ENCODE measurements at regions not wholly inside any gene's neighbourhood (a gene's known extent, or its start where the extent isn't known, plus 50 kb on each side); places are given as distances from the start of the nearest gene placed in this dataset.

- 58 to 72% methylated on average over 4 of the region's 4 CpGs for WGBS, 2 donors
- intact Hi-C loops (cut with DNase I) = no loop called here
- H3K4me1 ChIP-seq = no peaks in the 10 kb centered on the region
- no peak for DNase-seq
- no peak for TF ChIP-seq POLR2A (IDR thresholded peaks at IDR 0.05)
- TF ChIP-seq POLR2AphosphoS5 (IDR thresholded peaks at IDR 0.05) = no peak
- TF ChIP-seq EP300 (IDR thresholded peaks at IDR 0.05) = no peak
- TF ChIP-seq CTCF (IDR thresholded peaks at IDR 0.05) = no peak
- no peak overlapping the region for H3K27ac ChIP-seq
- no peak overlapping the region for H3K4me3 ChIP-seq
- H3K9me3 ChIP-seq = no peaks in the 10 kb centered on the region
- no peaks in the 10 kb centered on the region for H3K27me3 ChIP-seq
- no peaks in the 10 kb centered on the region for H3K36me3 ChIP-seq
These were observed 131.8 kb downstream of the VEGFA start for GRCh38 chr6:43901733-43902230.

- 79 to 86% methylated on average over 13 of the region's 13 CpGs for WGBS, 2 donors
- Histone ChIP-seq H3K36me3 (no peaks in the 10 kb centered on the region), H3K27ac (peak overlapping the region in 2 of 4 donors; percentile 11 to 14), H3K27me3 (no peaks in the 10 kb centered on the region), H3K4me3 (no peak overlapping the region), H3K4me1 (no peaks in the 10 kb centered on the region), H3K9me3 (no peaks in the 10 kb centered on the region)
- no peak for TF ChIP-seq POLR2A (IDR thresholded peaks at IDR 0.05)
- no peak for TF ChIP-seq POLR2AphosphoS5 (IDR thresholded peaks at IDR 0.05)
- TF ChIP-seq EP300 (IDR thresholded peaks at IDR 0.05) = no peak
- no peak for TF ChIP-seq CTCF (IDR thresholded peaks at IDR 0.05)
- intact Hi-C loops (cut with DNase I) = no loop called here
- DNase-seq = no peak
These were observed 131.1 kb downstream of the VEGFA start for GRCh38 chr6:43900916-43901732.

GRCh38 chr6:43900560-43900915, 130.5 kb downstream of the VEGFA start:
- peak overlapping the region in 1 of 4 donors; percentile 14 for H3K27ac ChIP-seq
- WGBS, 2 donors = 67 to 75% methylated on average over 3 of the region's 3 CpGs
- H3K4me1 ChIP-seq = no peaks in the 10 kb centered on the region
- DNase-seq = no peak
- no peak for TF ChIP-seq EP300 (IDR thresholded peaks at IDR 0.05)
- no peak for TF ChIP-seq POLR2A (IDR thresholded peaks at IDR 0.05)
- no peak for TF ChIP-seq CTCF (IDR thresholded peaks at IDR 0.05)
- TF ChIP-seq POLR2AphosphoS5 (IDR thresholded peaks at IDR 0.05) = no peak
- H3K4me3 ChIP-seq = no peak overlapping the region
- no peaks in the 10 kb centered on the region for H3K9me3 ChIP-seq
- H3K36me3 ChIP-seq = no peaks in the 10 kb centered on the region
- intact Hi-C loops (cut with DNase I) = no loop called here
- H3K27me3 ChIP-seq = no peaks in the 10 kb centered on the region

GRCh38 chr6:43899830-43900229, 129.8 kb downstream of the VEGFA start:
- intact Hi-C loops (cut with DNase I) = no loop called here
- no peaks in the 10 kb centered on the region for H3K9me3 ChIP-seq
- no peak for DNase-seq
- WGBS, 2 donors = 93 to 94% methylated on average over 4 of the region's 4 CpGs
- no peaks in the 10 kb centered on the region for H3K36me3 ChIP-seq
- H3K27me3 ChIP-seq = no peaks in the 10 kb centered on the region
- no peak overlapping the region for H3K27ac ChIP-seq
- TF ChIP-seq CTCF (IDR thresholded peaks at IDR 0.05) = no peak
- no peak for TF ChIP-seq EP300 (IDR thresholded peaks at IDR 0.05)
- TF ChIP-seq POLR2AphosphoS5 (IDR thresholded peaks at IDR 0.05) = no peak
- TF ChIP-seq POLR2A (IDR thresholded peaks at IDR 0.05) = no peak
- H3K4me1 ChIP-seq = no peaks in the 10 kb centered on the region
- H3K4me3 ChIP-seq = no peak overlapping the region

All from sigmoid colon (tissue), 6 donors.